Astrocyte (in vitro differentiated cells and primary cell): ENCODE measurements at regions not wholly inside any gene's neighbourhood (a gene's known extent, or its start where the extent isn't known, plus 50 kb on each side); places are given as distances from the start of the nearest gene placed in this dataset.

Source experiments
- CTCF ChIP-seq: IDR thresholded peaks from 2 replicates; pipeline ENCODE4 v1.5.1; 2011; ENCODE audit warnings: low read depth, mild to moderate bottlenecking, inconsistent platforms, low read length, moderate library complexity; ENCODE audit not compliant: insufficient read depth
- EZH2 ChIP-seq: IDR thresholded peaks from 2 replicates; pipeline ENCODE4 v1.6.1; 2012; ENCODE audit warnings: mild to moderate bottlenecking, low read length, inconsistent platforms; ENCODE audit not compliant: insufficient read depth

GRCh38 chr4:189113389-189113888 is 827.2 kb upstream of the FRG1 start:
- TF ChIP-seq EZH2 (no peak), CTCF (no peak)
